A673 (cell line): ENCODE measurements at regions not wholly inside any gene's neighbourhood (a gene's known extent, or its start where the extent isn't known, plus 50 kb on each side); places are given as distances from the start of the nearest gene placed in this dataset.

Source experiments
- CTCF ChIP-seq: fragments of 300-800, 200-600 bp; sonication (generic); conservative IDR thresholded peaks from 2 replicates; pipeline ENCODE4 v1.5.1; 2017; ENCODE audit warnings: low read depth, mild to moderate bottlenecking, antibody characterized with exemption, low read length, moderate library complexity, mixed read lengths
- EZH2 ChIP-seq: fragments of 200-600 bp; sonication (generic); IDR thresholded peaks from 2 replicates; pipeline ENCODE4 v1.6.1; 2017; ENCODE audit warnings: borderline replicate concordance, low read depth, mild to moderate bottlenecking, mixed read lengths, antibody characterized with exemption, low read length; ENCODE audit not compliant: poor library complexity, severe bottlenecking

DNA sequence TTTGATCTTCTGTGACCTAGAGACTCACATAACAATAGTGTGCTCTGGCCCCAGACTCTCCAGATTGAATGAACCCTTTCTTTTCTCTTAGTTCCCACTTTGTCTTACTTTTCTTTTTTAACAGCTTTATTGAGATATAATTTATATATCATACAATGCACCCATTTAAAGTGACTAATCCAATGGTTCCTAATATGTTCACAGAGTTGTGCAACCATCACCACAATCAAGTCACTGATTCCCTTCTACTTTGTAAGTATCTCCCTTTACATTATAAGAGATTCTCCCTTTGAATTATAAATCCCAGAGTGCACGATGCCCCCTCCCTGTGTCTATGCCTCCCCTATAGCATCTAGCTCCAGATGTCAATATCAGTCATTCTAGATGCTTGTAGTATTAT lies 172.4 kb downstream of the HINT1 start:
- TF ChIP-seq CTCF (no peak), EZH2 (no peak)
